Heart right ventricle (tissue), 16 donors: ENCODE measurements at regions not wholly inside any gene's neighbourhood (a gene's known extent, or its start where the extent isn't known, plus 50 kb on each side); places are given as distances from the start of the nearest gene placed in this dataset.

ENCODE experiments used
- ATAC-seq, 8 donors: fragments of 200-7000 bp; cut with Tn5 transposase; one replicate each; pipeline ENCODE4 v1.9.1; 2020; ENCODE audit warnings: mild to moderate bottlenecking in 8 of 8, moderate library complexity in 8 of 8, moderate number of reproducible peaks in 1 of 8
- DNase-seq, 2 donors: peaks; one replicate each; pipeline ENCODE4 v3.0.0-alpha.2; 2020
- H3K27ac ChIP-seq, 10 donors: fragments of 200-600 bp; sonication (generic) in 2 of 10; one replicate each; pipeline versions ENCODE4 v1.5.0 to v1.8.0; 2020 to 2022; ENCODE audit warnings: mild to moderate bottlenecking in 3 of 10
- H3K27me3 ChIP-seq, 7 donors: fragments of 200-600 bp; one replicate each; pipeline ENCODE4 v1.8.0; 2021 to 2022; ENCODE audit warnings: mild to moderate bottlenecking in 2 of 7
- H3K36me3 ChIP-seq, 9 donors: fragments of 200-600 bp; sonication (generic) in 1 of 9; one replicate each; pipeline versions ENCODE4 v1.5.0 to v1.8.0; 2020 to 2022; ENCODE audit warnings: mild to moderate bottlenecking in 2 of 9
- H3K4me1 ChIP-seq, 9 donors: fragments of 200-600 bp; sonication (generic) in 1 of 9; one replicate each; pipeline versions ENCODE4 v1.5.0 to v1.8.0; 2020 to 2022; ENCODE audit warnings: mild to moderate bottlenecking in 4 of 9
- H3K4me3 ChIP-seq, 10 donors: fragments of 200-600 bp; sonication (generic) in 2 of 10; one replicate each; pipeline versions ENCODE4 v1.5.0 to v1.8.0; 2020 to 2022; ENCODE audit warnings: mild to moderate bottlenecking in 7 of 10, moderate library complexity in 2 of 10
- H3K9me3 ChIP-seq, 11 donors: fragments of 200-600 bp in 10 of 11; sonication (generic) in 2 of 11; one replicate each; pipeline versions ENCODE4 v1.5.0 to v1.8.0; 2013 to 2022; ENCODE audit warnings: mild to moderate bottlenecking in 2 of 11, control low read depth in 1 of 11, moderate library complexity in 1 of 11
- WGBS, 2 donors: extraction: QIAGEN DNeasy Blood & Tissue Kit; methylation state at CpG; one replicate each; pipeline ENCODE4 v1.1.7; 2013; ENCODE audit warnings: inconsistent platforms in 1 of 2; 5-methylcytosine and 5-hydroxymethylcytosine counted together
- intact Hi-C, 10 donors: fragments of 100-400 bp; cut with DNase I; formaldehyde crosslinking; loops; one replicate each; pipeline versions ENCODE4 v1.11.1 to v1.14.2; 2022
- TF ChIP-seq, protein P1 (sequence below), 9 donors: fragments of 200-600 bp; sonication (generic) in 2 of 9; IDR thresholded peaks; one replicate each; pipeline versions ENCODE4 v1.5.0 to v1.8.0; 2021 to 2022; ENCODE audit warnings: antibody characterized with exemption in 9 of 9, mild to moderate bottlenecking in 5 of 9, moderate library complexity in 1 of 9
- donor health status: Arrhythmogenic right ventricular cardiomyopathy.
- donor health status: ischemic (EF 13 %, LVEDD 7.1; RV severe dilation, severe dysfunction).
- donor health status: healthy with polysubstance abuse.
- donor health status: DM: no; HTN: yes; CAD: no.
- donor health status: DM: no; HTN: no; CAD: no.
- donor health status: ischemic (EF 25% LVEDD 6.9; RV normal size, moderate dysfunction).
- donor health status: ischemic (EF 25% LVEDD 5.7; RV mildly dilated, moderate dysfunction).
- donor health status: healthy.
- donor health status: DM: yes; HTN: yes; CAD: no.
- donor health status: Ischemic cardiomyopathy.
- donor health status: ischemic (EF 35%, LVEDD 5.7; RV mildly dilated, moderate dysfunction).
- donor health status: nonischemic (EF 11% LVEDD 7.7; RV severe dilation, severe dysfunction).
- donor health status: DM: yes; HTN: yes; CAD: no.
- donor health status: PGD.
- donor health status: ischemic (EF 29% LVEDD 5.4; RV normal size, mild dysfunction).
- donor health status: nonischemic (EF 23%, LVEDD 6.1; RV moderate dilation, normal function).

DNA sequence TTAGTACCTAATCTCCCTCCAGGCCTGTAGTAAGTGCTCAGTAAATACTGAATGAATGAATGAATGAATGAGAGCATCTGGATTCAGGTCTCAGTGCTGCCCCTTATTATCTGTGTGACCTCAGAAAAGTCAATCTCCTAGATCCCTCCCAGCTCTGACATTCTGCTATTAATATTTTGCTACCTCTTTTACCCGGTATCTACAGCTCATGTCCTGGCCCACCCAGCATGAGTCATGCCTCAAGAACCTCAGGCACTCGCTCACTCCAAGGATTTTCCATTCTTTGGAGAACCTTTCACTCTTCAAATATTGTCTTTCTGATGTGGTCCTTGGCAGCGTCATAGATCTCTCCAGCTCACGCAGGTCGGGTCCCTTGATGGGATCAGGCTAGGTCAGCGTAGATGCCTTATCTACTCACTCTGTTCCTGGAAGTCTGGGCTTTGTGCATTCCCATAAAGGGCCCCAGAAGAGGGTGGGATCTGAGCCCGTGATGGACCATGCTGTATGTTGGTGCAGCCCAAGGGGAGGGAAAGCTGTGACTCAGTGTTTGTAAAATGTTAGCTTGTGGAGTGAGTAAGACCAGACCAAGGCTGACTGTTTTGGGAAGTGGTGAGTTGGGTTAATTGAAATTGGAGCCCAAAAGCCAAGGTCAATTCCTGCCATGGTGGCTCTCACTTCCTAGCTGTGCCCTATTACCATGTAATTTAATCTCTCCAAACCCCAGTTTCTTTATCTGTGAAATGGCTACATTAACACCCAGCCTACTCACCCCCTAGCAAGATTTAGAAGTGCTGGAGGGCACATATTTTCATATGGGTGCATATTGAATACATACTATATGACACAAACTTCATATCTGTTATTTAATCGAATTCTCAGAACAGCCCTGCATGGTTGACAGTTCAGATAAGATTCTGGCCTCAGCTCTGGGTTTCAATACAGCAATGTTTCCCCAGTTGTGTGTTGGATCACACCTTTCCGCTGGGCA is 214.1 kb upstream of the USP24 start:
- no peaks in the 10 kb centered on the region for H3K27me3 ChIP-seq
- DNase-seq: peak in 1 of 2 donors; percentile 13
- H3K9me3 ChIP-seq: peaks cover 0 to 17% (median 0%) of the 10 kb centered on the region in 11 donors
- no peak overlapping the region for H3K4me3 ChIP-seq
- TF ChIP-seq, protein P1, sequence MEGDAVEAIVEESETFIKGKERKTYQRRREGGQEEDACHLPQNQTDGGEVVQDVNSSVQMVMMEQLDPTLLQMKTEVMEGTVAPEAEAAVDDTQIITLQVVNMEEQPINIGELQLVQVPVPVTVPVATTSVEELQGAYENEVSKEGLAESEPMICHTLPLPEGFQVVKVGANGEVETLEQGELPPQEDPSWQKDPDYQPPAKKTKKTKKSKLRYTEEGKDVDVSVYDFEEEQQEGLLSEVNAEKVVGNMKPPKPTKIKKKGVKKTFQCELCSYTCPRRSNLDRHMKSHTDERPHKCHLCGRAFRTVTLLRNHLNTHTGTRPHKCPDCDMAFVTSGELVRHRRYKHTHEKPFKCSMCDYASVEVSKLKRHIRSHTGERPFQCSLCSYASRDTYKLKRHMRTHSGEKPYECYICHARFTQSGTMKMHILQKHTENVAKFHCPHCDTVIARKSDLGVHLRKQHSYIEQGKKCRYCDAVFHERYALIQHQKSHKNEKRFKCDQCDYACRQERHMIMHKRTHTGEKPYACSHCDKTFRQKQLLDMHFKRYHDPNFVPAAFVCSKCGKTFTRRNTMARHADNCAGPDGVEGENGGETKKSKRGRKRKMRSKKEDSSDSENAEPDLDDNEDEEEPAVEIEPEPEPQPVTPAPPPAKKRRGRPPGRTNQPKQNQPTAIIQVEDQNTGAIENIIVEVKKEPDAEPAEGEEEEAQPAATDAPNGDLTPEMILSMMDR (IDR thresholded peaks at IDR 0.05): no peak
- intact Hi-C loops: no loop called here
- peak; percentile 23 to 92 (median 83) for ATAC-seq
- H3K4me1 ChIP-seq: peaks cover 0 to 17% (median 0%) of the 10 kb centered on the region in 9 donors
- no peaks in the 10 kb centered on the region for H3K36me3 ChIP-seq
- WGBS, 2 donors: 58 to 65% methylated on average over 9 of the region's 9 CpGs
- peak overlapping the region in 2 of 10 donors; percentile 16 to 48 for H3K27ac ChIP-seq

- intact Hi-C loops: no loop called here
- 83 to 84% methylated on average over 4 of the region's 4 CpGs for WGBS, 2 donors
- Histone ChIP-seq H3K9me3 (peaks cover 0 to 12% (median 0%) of the 10 kb centered on the region in 11 donors), H3K27ac (peak overlapping the region in 1 of 10 donors; percentile 48), H3K36me3 (no peaks in the 10 kb centered on the region), H3K4me1 (peaks cover 0 to 17% (median 0%) of the 10 kb centered on the region in 9 donors), H3K27me3 (no peaks in the 10 kb centered on the region), H3K4me3 (no peak overlapping the region)
- DNase-seq: no peak
- no peak for ATAC-seq
- TF ChIP-seq, protein P1 (IDR thresholded peaks at IDR 0.05): no peak
Measured at GRCh38 chr1:55428231-55428630, 213.1 kb upstream of the USP24 start.

- TF ChIP-seq, protein P1 (IDR thresholded peaks at IDR 0.05): no peak
- intact Hi-C loops: no loop called here
- 87 to 88% methylated on average over 4 of the region's 4 CpGs for WGBS, 2 donors
- Histone ChIP-seq H3K36me3 (no peaks in the 10 kb centered on the region), H3K4me3 (no peak overlapping the region), H3K4me1 (peaks cover 0 to 17% (median 0%) of the 10 kb centered on the region in 9 donors), H3K27ac (no peak overlapping the region), H3K9me3 (peaks cover 0 to 8% (median 0%) of the 10 kb centered on the region in 11 donors), H3K27me3 (no peaks in the 10 kb centered on the region)
- no peak for ATAC-seq
- DNase-seq: no peak
Measured at GRCh38 chr1:55427606-55428005, 212.4 kb upstream of the USP24 start.

GRCh38 chr1:55426619-55427018 is 211.5 kb upstream of the USP24 start:
- no peak for ATAC-seq
- Histone ChIP-seq H3K9me3 (peaks cover 0 to 14% (median 6%) of the 10 kb centered on the region in 11 donors), H3K27me3 (no peaks in the 10 kb centered on the region), H3K27ac (no peak overlapping the region), H3K36me3 (no peaks in the 10 kb centered on the region), H3K4me1 (peaks cover 0 to 17% (median 0%) of the 10 kb centered on the region in 9 donors), H3K4me3 (no peak overlapping the region)
- DNase-seq: no peak
- 88 to 89% methylated on average over 2 of the region's 2 CpGs for WGBS, 2 donors
- TF ChIP-seq, protein P1 (IDR thresholded peaks at IDR 0.05): no peak
- intact Hi-C loops: no loop called here
